K562 (cell line): ENCODE measurements at regions not wholly inside any gene's neighbourhood (a gene's known extent, or its start where the extent isn't known, plus 50 kb on each side); places are given as distances from the start of the nearest gene placed in this dataset.

Source experiments
- YBX1 ChIP-seq: fragments of 450-650 bp; IDR thresholded peaks from 2 replicates; pipeline ENCODE4 v1.7.1; 2016; ENCODE audit warnings: mild to moderate bottlenecking
- TF ChIP-seq, protein P1 (sequence below), 2 experiments: fragments of 200-800 bp in 1 of 2; sonication (Bioruptor generic) in 1 of 2; sonication (generic) in 1 of 2; formaldehyde crosslinking in 1 of 2; IDR thresholded peaks in 1 of 2; conservative IDR thresholded peaks in 1 of 2; 2 replicates each; pipeline versions ENCODE4 v1.5.0 to v1.6.1; 2016 to 2020; ENCODE audit warnings: missing compliant biosample characterization in 1 of 2, missing genetic modification characterization in 1 of 2, missing genetic modification reagents in 1 of 2

DNA sequence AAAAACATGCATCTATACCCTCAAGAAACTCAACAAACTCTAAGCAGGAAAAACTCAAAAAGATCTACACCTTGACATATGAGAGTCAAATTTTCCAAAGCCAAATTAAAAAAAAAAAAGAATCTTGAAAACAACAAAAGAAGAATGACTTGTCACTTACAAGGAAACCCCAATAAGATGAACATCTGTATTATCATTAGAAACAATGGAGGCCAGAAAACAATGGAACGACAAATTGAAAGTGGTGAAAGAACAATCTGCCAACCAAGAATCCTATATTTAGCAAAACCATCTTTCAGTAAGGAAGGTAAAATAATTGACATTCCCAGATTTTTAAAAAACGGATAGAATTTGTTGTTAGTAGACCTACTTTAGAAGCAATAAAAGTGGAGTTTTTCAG lies 516.8 kb downstream of the ACTR3B start:
- TF ChIP-seq, protein P1, sequence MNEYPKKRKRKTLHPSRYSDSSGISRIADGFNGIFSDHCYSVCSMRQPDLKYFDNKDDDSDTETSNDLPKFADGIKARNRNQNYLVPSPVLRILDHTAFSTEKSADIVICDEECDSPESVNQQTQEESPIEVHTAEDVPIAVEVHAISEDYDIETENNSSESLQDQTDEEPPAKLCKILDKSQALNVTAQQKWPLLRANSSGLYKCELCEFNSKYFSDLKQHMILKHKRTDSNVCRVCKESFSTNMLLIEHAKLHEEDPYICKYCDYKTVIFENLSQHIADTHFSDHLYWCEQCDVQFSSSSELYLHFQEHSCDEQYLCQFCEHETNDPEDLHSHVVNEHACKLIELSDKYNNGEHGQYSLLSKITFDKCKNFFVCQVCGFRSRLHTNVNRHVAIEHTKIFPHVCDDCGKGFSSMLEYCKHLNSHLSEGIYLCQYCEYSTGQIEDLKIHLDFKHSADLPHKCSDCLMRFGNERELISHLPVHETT (CRISPR knock-in tag; conservative IDR thresholded peaks at IDR 0.05 in 1 of 2, IDR thresholded peaks at IDR 0.05 in 1 of 2): no peak
- no peak for TF ChIP-seq YBX1
